MG63 (cell line): ENCODE measurements at regions not wholly inside any gene's neighbourhood (a gene's known extent, or its start where the extent isn't known, plus 50 kb on each side); places are given as distances from the start of the nearest gene placed in this dataset.
"Not testable (repeated sequence)": the region's sequence is repeated elsewhere in the genome, so short reads cannot be mapped to it uniquely, and the experiment has no call there.

Source experiments
- DNase-seq: peaks from one replicate; pipeline ENCODE4 v3.0.0-alpha.2; 2020
- H3K27me3 ChIP-seq: fragments of 250-450 bp; sonication (Bioruptor Pico); 2 replicates; pipeline ENCODE4 v1.5.1; 2020; ENCODE audit warnings: mild to moderate bottlenecking, moderate library complexity
- H3K36me3 ChIP-seq: fragments of 250-450 bp; sonication (Bioruptor Pico); 2 replicates; pipeline ENCODE4 v1.5.1; 2020; ENCODE audit warnings: mild to moderate bottlenecking, moderate library complexity
- H3K4me3 ChIP-seq: fragments of 250-450 bp; sonication (Bioruptor Pico); 2 replicates; pipeline ENCODE4 v1.5.1; 2020; ENCODE audit warnings: mild to moderate bottlenecking, moderate library complexity
- H3K9me3 ChIP-seq: fragments of 250-450 bp; sonication (Bioruptor Pico); 2 replicates; pipeline ENCODE4 v1.5.1; 2020; ENCODE audit warnings: mild to moderate bottlenecking, moderate library complexity

GRCh38 chr6:134806180-134806798 lies 143.6 kb downstream of the ALDH8A1 start:
- Histone ChIP-seq H3K4me3 (no peak overlapping the region), H3K9me3 (no peaks in the 10 kb centered on the region), H3K36me3 (no peaks in the 10 kb centered on the region), H3K27me3 (no peaks in the 10 kb centered on the region)
- no peak for DNase-seq

- Histone ChIP-seq H3K4me3 (no peak overlapping the region), H3K27me3 (no peaks in the 10 kb centered on the region), H3K9me3 (no peaks in the 10 kb centered on the region), H3K36me3 (no peaks in the 10 kb centered on the region)
- no peak for DNase-seq
These were observed 144.7 kb downstream of the ALDH8A1 start for GRCh38 chr6:134805168-134805567.

- not testable (repeated sequence) for DNase-seq, H3K4me3 ChIP-seq, H3K9me3 ChIP-seq, H3K27me3 ChIP-seq, H3K36me3 ChIP-seq
These were observed 145.6 kb downstream of the ALDH8A1 start for GRCh38 chr6:134804311-134804710.

GRCh38 chr6:134802426-134803058 lies 147.4 kb downstream of the ALDH8A1 start:
- Histone ChIP-seq H3K4me3 (no peak overlapping the region), H3K9me3 (no peaks in the 10 kb centered on the region), H3K36me3 (no peaks in the 10 kb centered on the region), H3K27me3 (no peaks in the 10 kb centered on the region)
- DNase-seq = no peak

- DNase-seq = no peak
- Histone ChIP-seq H3K4me3 (no peak overlapping the region), H3K27me3 (no peaks in the 10 kb centered on the region), H3K9me3 (peaks cover 2% of the 10 kb centered on the region; the same call in 1 of the 2 replicates), H3K36me3 (no peaks in the 10 kb centered on the region)
These were observed 152.3 kb downstream of the ALDH8A1 start for GRCh38 chr6:134797400-134798113.

- Histone ChIP-seq H3K36me3 (no peaks in the 10 kb centered on the region), H3K4me3 (no peak overlapping the region), H3K27me3 (no peaks in the 10 kb centered on the region), H3K9me3 (peaks cover 10% of the 10 kb centered on the region)
- DNase-seq = no peak
These were observed 154.2 kb downstream of the ALDH8A1 start for GRCh38 chr6:134795691-134796090.

- peaks cover 17% of the 10 kb centered on the region for H3K9me3 ChIP-seq
- H3K27me3 ChIP-seq = no peaks in the 10 kb centered on the region
- H3K36me3 ChIP-seq = no peaks in the 10 kb centered on the region
- H3K4me3 ChIP-seq = no peak overlapping the region
- DNase-seq = no peak
These were observed 154.9 kb downstream of the ALDH8A1 start for GRCh38 chr6:134795001-134795400.

GRCh38 chr6:134791243-134791843 lies 158.6 kb downstream of the ALDH8A1 start:
- H3K36me3 ChIP-seq, H3K4me3 ChIP-seq, H3K27me3 ChIP-seq, DNase-seq: not testable (repeated sequence)
- H3K9me3 ChIP-seq = peaks cover 17% of the 10 kb centered on the region

GRCh38 chr6:134787261-134787877 lies 162.5 kb downstream of the ALDH8A1 start:
- peaks cover 15% of the 10 kb centered on the region for H3K9me3 ChIP-seq
- H3K36me3 ChIP-seq = no peaks in the 10 kb centered on the region
- H3K4me3 ChIP-seq = no peak overlapping the region
- no peaks in the 10 kb centered on the region for H3K27me3 ChIP-seq
- DNase-seq = peak; percentile 9

GRCh38 chr6:134784336-134784735 lies 165.6 kb downstream of the ALDH8A1 start:
- Histone ChIP-seq H3K27me3 (no peaks in the 10 kb centered on the region), H3K4me3 (no peak overlapping the region), H3K9me3 (no peaks in the 10 kb centered on the region; the same call in 1 of the 2 replicates), H3K36me3 (no peaks in the 10 kb centered on the region)
- DNase-seq = no peak

- no peaks in the 10 kb centered on the region for H3K36me3 ChIP-seq
- no peak overlapping the region for H3K4me3 ChIP-seq
- no peaks in the 10 kb centered on the region for H3K27me3 ChIP-seq
- H3K9me3 ChIP-seq = no peaks in the 10 kb centered on the region
- DNase-seq = no peak
These were observed 171.5 kb downstream of the ALDH8A1 start for GRCh38 chr6:134778431-134778830.

GRCh38 chr6:134774201-134774638 lies 175.7 kb downstream of the ALDH8A1 start:
- H3K9me3 ChIP-seq = no peaks in the 10 kb centered on the region
- H3K4me3 ChIP-seq = no peak overlapping the region
- no peaks in the 10 kb centered on the region; the same call in 1 of the 2 replicates for H3K27me3 ChIP-seq
- H3K36me3 ChIP-seq = no peaks in the 10 kb centered on the region
- no peak for DNase-seq

GRCh38 chr6:134772671-134773360 lies 177.1 kb downstream of the ALDH8A1 start:
- no peak for DNase-seq
- no peaks in the 10 kb centered on the region for H3K9me3 ChIP-seq
- no peak overlapping the region for H3K4me3 ChIP-seq
- H3K27me3 ChIP-seq = no peaks in the 10 kb centered on the region; the same call in 1 of the 2 replicates
- no peaks in the 10 kb centered on the region for H3K36me3 ChIP-seq

GRCh38 chr6:134768931-134769330 lies 181.0 kb downstream of the ALDH8A1 start:
- Histone ChIP-seq H3K27me3 (no peaks in the 10 kb centered on the region; the same call in none of the 2 replicates), H3K36me3 (no peaks in the 10 kb centered on the region), H3K9me3 (no peaks in the 10 kb centered on the region), H3K4me3 (no peak overlapping the region)
- DNase-seq = no peak

- Histone ChIP-seq H3K27me3 (no peaks in the 10 kb centered on the region; the same call in none of the 2 replicates), H3K36me3 (no peaks in the 10 kb centered on the region), H3K4me3 (no peak overlapping the region), H3K9me3 (no peaks in the 10 kb centered on the region)
- no peak for DNase-seq
These were observed 183.4 kb downstream of the ALDH8A1 start for GRCh38 chr6:134766497-134766896.

- Histone ChIP-seq H3K27me3 (no peaks in the 10 kb centered on the region; the same call in none of the 2 replicates), H3K4me3 (no peak overlapping the region)
- no peak for DNase-seq
These were observed 185.2 kb downstream of the ALDH8A1 start for GRCh38 chr6:134764741-134765140.

More at GRCh38 chr6:134764741-134765140, 185.2 kb downstream of the ALDH8A1 start:
- no peaks in the 10 kb centered on the region for H3K9me3 ChIP-seq
- no peaks in the 10 kb centered on the region for H3K36me3 ChIP-seq
